ENCODE measurements at regions not wholly inside any gene's neighbourhood (a gene's known extent, or its start where the extent isn't known, plus 50 kb on each side); places are given as distances from the start of the nearest gene placed in this dataset.
"Not testable (repeated sequence)": the region's sequence is repeated elsewhere in the genome, so short reads cannot be mapped to it uniquely, and the experiment has no call there.

DNA sequence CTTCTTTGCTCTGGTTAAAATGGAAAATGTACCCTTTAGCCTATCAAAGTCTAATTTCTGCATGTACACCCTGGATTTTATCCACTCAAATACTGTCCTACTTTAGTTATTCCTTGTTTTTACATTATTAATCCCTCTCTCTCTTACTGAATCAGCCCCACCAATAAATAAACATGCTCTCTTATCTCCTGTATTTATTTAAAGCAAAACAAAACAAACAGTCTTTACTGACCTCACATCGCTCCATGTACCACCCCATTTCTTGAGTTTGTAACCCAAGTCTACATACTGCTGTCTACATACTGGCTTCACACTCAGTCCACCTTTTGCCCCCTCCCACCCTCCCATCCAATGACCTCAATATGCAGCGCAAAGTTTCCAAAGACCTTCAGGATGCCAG lies 113.3 kb upstream of the RORA start:
- no peak for ATAC-seq
- DNase-seq: no peak
- TF ChIP-seq, protein P1, sequence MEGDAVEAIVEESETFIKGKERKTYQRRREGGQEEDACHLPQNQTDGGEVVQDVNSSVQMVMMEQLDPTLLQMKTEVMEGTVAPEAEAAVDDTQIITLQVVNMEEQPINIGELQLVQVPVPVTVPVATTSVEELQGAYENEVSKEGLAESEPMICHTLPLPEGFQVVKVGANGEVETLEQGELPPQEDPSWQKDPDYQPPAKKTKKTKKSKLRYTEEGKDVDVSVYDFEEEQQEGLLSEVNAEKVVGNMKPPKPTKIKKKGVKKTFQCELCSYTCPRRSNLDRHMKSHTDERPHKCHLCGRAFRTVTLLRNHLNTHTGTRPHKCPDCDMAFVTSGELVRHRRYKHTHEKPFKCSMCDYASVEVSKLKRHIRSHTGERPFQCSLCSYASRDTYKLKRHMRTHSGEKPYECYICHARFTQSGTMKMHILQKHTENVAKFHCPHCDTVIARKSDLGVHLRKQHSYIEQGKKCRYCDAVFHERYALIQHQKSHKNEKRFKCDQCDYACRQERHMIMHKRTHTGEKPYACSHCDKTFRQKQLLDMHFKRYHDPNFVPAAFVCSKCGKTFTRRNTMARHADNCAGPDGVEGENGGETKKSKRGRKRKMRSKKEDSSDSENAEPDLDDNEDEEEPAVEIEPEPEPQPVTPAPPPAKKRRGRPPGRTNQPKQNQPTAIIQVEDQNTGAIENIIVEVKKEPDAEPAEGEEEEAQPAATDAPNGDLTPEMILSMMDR (IDR thresholded peaks at IDR 0.05): no peak
- no peak for TF ChIP-seq POLR2A (IDR thresholded peaks at IDR 0.05)
- intact Hi-C loops (cut with DNase I): no loop called here
- Histone ChIP-seq H3K27me3 (peaks cover 0 to 7% (median 0%) of the 10 kb centered on the region in 9 donors), H3K4me3 (no peak overlapping the region), H3K9me3 (peaks cover 0 to 29% (median 0%) of the 10 kb centered on the region in 12 donors), H3K36me3 (no peaks in the 10 kb centered on the region), H3K27ac (no peak overlapping the region), H3K4me1 (no peaks in the 10 kb centered on the region)
- WGBS, 4 donors: 81 to 88% (median 85%) methylated on average over 2 of the region's 2 CpGs

DNA sequence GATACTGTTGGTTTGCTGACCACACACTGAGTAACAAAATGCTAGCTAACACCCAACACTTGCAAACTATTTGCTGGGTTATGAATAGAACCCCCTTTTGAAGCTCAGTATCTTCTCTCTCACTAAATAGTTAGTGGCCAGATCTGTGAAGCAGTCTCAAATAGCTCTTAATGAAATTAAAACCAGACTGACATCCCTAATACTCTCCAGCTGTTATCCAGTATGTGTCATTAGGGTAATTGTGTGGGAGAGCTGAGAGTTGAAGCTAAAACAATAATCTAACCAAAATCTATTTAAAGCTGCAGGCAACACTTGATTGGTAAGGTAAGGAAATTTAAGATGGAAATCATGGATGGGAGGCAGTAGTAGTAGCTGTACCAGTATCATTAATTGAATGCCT lies 110.4 kb upstream of the RORA start:
- ATAC-seq (no peak), DNase-seq (no peak)
- Histone ChIP-seq H3K36me3 (no peaks in the 10 kb centered on the region), H3K27me3 (peaks cover 0 to 7% (median 0%) of the 10 kb centered on the region in 9 donors), H3K4me3 (no peak overlapping the region), H3K4me1 (no peaks in the 10 kb centered on the region), H3K9me3 (peaks cover 0 to 32% (median 5%) of the 10 kb centered on the region in 12 donors), H3K27ac (no peak overlapping the region)
- TF ChIP-seq, protein P1 (IDR thresholded peaks at IDR 0.05): no peak
- TF ChIP-seq POLR2A (IDR thresholded peaks at IDR 0.05): no peak
- intact Hi-C loops (cut with DNase I): no loop called here

DNA sequence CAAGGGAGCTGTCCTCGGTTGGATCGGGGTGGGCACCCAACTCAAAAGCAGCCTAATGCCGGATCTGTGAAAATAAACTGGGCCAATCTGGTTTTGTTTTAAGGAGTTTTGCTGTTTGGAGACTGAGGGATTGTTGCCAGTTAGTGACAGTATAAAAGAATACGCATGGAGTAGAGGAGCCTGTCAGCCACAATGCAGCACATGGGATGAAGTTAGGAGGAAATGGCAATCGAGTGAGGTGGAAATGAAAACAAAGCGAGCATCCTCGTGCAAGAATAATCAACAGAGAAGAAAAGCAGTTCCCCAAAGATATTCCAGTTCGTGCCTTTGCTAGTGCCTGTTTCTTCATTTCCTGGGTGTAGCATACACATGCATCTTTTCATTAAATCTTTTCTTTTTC lies 108.4 kb upstream of the RORA start:
- peaks cover 0 to 14% (median 3%) of the 10 kb centered on the region in 12 donors for H3K9me3 ChIP-seq
- H3K4me1 ChIP-seq: no peaks in the 10 kb centered on the region
- H3K27ac ChIP-seq: no peak overlapping the region
- intact Hi-C loops (cut with DNase I): no loop called here
- DNase-seq (no peak), ATAC-seq (no peak)
- WGBS, 4 donors: 65 to 70% (median 67%) methylated on average over 8 of the region's 8 CpGs
- peaks cover 0 to 7% (median 0%) of the 10 kb centered on the region in 9 donors for H3K27me3 ChIP-seq
- H3K36me3 ChIP-seq: no peaks in the 10 kb centered on the region
- TF ChIP-seq, protein P1 (IDR thresholded peaks at IDR 0.05): no peak
- TF ChIP-seq POLR2A (IDR thresholded peaks at IDR 0.05): no peak
- no peak overlapping the region for H3K4me3 ChIP-seq

DNA sequence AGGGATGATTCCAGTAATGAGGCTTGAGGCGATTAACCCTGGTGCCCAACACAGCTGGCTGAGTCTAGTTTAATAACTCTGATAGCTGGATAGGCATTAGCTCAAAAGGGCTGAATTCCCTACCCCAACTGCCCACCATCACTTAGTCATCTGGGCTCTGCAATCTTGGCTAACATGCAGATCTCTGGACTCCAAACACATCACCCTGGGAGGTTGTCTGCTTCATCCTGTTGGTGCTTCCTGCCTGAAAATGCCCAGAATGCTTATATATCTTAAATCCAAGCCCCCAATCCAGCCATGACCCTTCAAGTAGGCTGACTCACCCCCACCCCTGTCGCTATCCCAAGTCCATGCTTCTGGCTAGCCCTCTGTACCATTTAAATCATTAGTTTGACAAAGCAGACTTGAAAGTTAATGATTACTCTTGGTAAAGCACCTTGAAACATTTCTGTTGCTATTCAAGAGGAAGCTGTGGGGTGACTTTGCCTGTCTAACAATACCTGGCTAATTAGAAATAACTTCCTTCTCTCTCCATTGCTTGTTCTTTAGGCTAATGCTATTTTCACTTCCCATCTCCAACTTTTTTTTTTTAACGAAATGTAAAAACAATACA lies 107.0 kb upstream of the RORA start:
- intact Hi-C loops (cut with DNase I): no loop called here
- WGBS, 4 donors: 84 to 93% (median 89%) methylated on average over 3 of the region's 3 CpGs
- H3K4me1 ChIP-seq: no peaks in the 10 kb centered on the region
- peaks cover 0 to 13% (median 3%) of the 10 kb centered on the region in 12 donors for H3K9me3 ChIP-seq
- H3K4me3 ChIP-seq: no peak overlapping the region
- DNase-seq: no peak
- H3K36me3 ChIP-seq: no peaks in the 10 kb centered on the region
- TF ChIP-seq, protein P1 (IDR thresholded peaks at IDR 0.05): no peak
- TF ChIP-seq POLR2A (IDR thresholded peaks at IDR 0.05): no peak
- H3K27me3 ChIP-seq: peaks cover 0 to 7% (median 0%) of the 10 kb centered on the region in 9 donors
- no peak for ATAC-seq
- H3K27ac ChIP-seq: no peak overlapping the region

DNA sequence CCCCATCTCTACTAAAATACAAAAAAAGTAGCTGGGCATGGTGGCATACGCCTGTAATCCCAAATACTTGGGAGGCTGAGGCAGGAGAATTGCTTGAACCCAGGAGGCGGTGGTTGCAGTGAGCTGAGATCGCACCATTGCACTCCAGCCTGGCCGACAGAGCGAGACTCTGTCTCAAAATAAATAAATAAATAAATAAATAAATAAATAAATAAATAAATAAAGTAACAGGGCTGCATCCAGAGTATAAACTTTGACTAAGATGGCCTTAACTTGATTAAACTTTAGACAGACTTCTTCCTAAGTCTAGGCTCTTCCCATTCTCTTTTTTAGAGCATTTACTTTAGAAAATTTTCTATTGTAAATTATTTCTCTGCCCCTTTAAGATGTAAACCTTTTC lies 105.6 kb upstream of the RORA start:
- H3K9me3 ChIP-seq: peaks cover 0 to 13% (median 3%) of the 10 kb centered on the region in 12 donors
- 91 to 94% (median 93%) methylated on average over 5 of the region's 5 CpGs for WGBS, 4 donors
- ATAC-seq; H3K4me1 ChIP-seq; DNase-seq; H3K36me3 ChIP-seq; H3K4me3 ChIP-seq; H3K27ac ChIP-seq; intact Hi-C loops (cut with DNase I); H3K27me3 ChIP-seq: not testable (repeated sequence)
